ENCODE measurements at regions not wholly inside any gene's neighbourhood (a gene's known extent, or its start where the extent isn't known, plus 50 kb on each side); places are given as distances from the start of the nearest gene placed in this dataset.

DNA sequence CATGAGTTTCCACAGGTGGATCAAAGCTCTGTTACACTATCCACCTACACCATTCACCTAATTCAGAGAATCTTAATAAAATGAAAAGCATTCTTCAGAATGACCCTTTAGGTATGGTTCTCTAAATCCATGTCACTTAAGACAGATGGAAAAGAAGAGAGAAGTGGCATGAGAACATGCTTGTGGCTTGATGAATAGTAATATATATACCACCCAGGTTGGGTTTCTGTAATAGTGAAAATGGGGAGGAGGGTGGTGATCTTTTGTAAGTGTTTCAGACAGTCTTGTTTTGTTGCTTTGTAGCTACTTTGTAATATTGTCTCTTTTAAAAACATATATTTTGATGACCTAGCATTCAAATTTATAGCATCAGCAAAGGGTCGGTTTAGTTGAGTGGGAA lies 469.8 kb downstream of the USP25 start:
- Histone ChIP-seq H3K9ac (no peak overlapping the region), H2AFZ (no peak overlapping the region), H3K36me3 (ENCODE audit: low read depth) (no peaks in the 10 kb centered on the region; the same call in 1 of the 2 replicates), H3K4me3 (no peak overlapping the region), H3K27ac (no peak overlapping the region), H3F3A (ENCODE audit: insufficient read depth) (peaks cover 28% of the 10 kb centered on the region; the same call in 1 of the 2 replicates), H3K4me1 (ENCODE audit: insufficient read depth) (peaks cover 11% of the 10 kb centered on the region; the same call in 1 of the 2 replicates), H3K4me2 (ENCODE audit: unreplicated experiment) (no peak overlapping the region), H4K20me1 (ENCODE audit: insufficient read depth) (no peaks in the 10 kb centered on the region), H3K27me3 (replicated peaks; ENCODE audit: insufficient read depth) (no peaks in the 10 kb centered on the region), H3K79me2 (ENCODE audit: insufficient read depth) (peaks cover 89% of the 10 kb centered on the region), H3K9me3 (ENCODE audit: low read depth) (no peaks in the 10 kb centered on the region), H3K9me2 (ENCODE audit: insufficient read depth) (no peaks in the 10 kb centered on the region)
- 0% methylated on average over 1 of the region's 1 CpG for WGBS, 2 experiments (ENCODE audit: low coverage in 1 of 2, low lambda C conversion rate in 2 of 2, missing lambda C conversion rate in 2 of 2)
- no peak for TF ChIP-seq EZH2 (IDR thresholded peaks at IDR 0.05; ENCODE audit: insufficient read depth, poor library complexity, severe bottlenecking)
- no peak for DNase-seq
- in situ Hi-C loops (cut with MboI), result loop anchor here (10.0 kb wide), 2 partner anchors 105 to 115 kb away; no protein-coding TSS in a partner anchor

DNA sequence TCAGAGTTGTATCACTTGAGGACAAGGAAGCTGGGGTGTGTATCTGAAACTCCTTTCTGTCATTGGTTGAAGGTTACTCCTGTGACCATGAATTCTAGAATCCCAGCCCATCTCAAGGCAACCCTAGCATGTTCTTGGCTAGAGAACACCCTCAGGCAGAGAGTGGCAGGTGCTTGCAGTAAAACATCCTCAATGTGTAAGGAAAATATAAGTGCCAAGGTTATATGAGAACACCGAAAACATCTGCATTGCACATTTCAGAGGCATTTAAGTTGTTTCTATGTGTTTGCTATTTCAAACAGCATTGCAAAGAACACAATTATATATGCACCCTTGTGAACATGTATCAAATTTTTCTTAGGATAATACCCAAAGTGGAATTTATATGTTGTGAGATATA lies 471.9 kb downstream of the USP25 start:
- H3K4me1 ChIP-seq (ENCODE audit: insufficient read depth), result peaks cover 11% of the 10 kb centered on the region; the same call in 1 of the 2 replicates
- H3K27ac ChIP-seq, result no peak overlapping the region
- H4K20me1 ChIP-seq (ENCODE audit: insufficient read depth), result no peaks in the 10 kb centered on the region
- TF ChIP-seq EZH2 (IDR thresholded peaks at IDR 0.05; ENCODE audit: insufficient read depth, poor library complexity, severe bottlenecking), result no peak
- no peak for TF ChIP-seq EZH2phosphoT487 (IDR thresholded peaks at IDR 0.05; ENCODE audit: insufficient read depth, low read depth)
- WGBS, 2 experiments (ENCODE audit: low coverage in 1 of 2, low lambda C conversion rate in 2 of 2, missing lambda C conversion rate in 2 of 2), result 100% methylated on average over 1 of the region's 1 CpG
- no peak overlapping the region for H3K4me3 ChIP-seq
- in situ Hi-C loops (cut with MboI), result no loop called here
- peaks cover 7% of the 10 kb centered on the region; the same call in 1 of the 2 replicates for H3F3A ChIP-seq (ENCODE audit: insufficient read depth)
- H3K27me3 ChIP-seq (replicated peaks; ENCODE audit: insufficient read depth), result no peaks in the 10 kb centered on the region
- H3K79me2 ChIP-seq (ENCODE audit: insufficient read depth), result peaks cover 100% of the 10 kb centered on the region
- H3K9me3 ChIP-seq (ENCODE audit: low read depth), result no peaks in the 10 kb centered on the region
- H3K4me2 ChIP-seq (ENCODE audit: unreplicated experiment), result no peak overlapping the region
- no peak overlapping the region for H2AFZ ChIP-seq
- DNase-seq, result no peak
- H3K36me3 ChIP-seq (ENCODE audit: low read depth), result no peaks in the 10 kb centered on the region; the same call in 1 of the 2 replicates
- no peak overlapping the region for H3K9ac ChIP-seq
- no peaks in the 10 kb centered on the region for H3K9me2 ChIP-seq (ENCODE audit: insufficient read depth)

DNA sequence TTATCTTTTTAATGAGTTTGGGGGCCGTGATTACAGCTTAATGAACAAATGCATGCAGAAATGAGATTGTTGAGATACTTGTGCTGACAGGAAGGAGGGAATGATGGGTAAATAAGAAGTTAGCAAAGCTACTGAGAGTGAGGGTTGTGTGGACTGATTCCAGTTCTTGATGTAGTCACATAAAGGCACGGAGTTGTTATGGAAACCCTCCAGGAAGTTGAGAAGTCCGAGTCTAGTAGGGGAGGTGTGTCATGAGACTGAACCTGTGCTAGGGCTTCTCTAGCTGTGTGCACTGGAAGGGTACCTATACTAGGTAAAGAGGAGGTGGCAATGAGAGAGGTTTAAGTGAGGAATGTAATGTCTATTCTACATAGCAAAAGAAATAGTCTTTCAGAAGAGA lies 475.7 kb downstream of the USP25 start:
- Histone ChIP-seq H4K20me1 (ENCODE audit: insufficient read depth) (no peaks in the 10 kb centered on the region), H3K27me3 (replicated peaks; ENCODE audit: insufficient read depth) (no peaks in the 10 kb centered on the region), H3K9me2 (ENCODE audit: insufficient read depth) (no peaks in the 10 kb centered on the region), H3K4me3 (no peak overlapping the region), H3K36me3 (ENCODE audit: low read depth) (no peaks in the 10 kb centered on the region; the same call in 1 of the 2 replicates), H2AFZ (no peak overlapping the region), H3K9ac (no peak overlapping the region), H3K4me2 (ENCODE audit: unreplicated experiment) (no peak overlapping the region), H3F3A (ENCODE audit: insufficient read depth) (no peaks in the 10 kb centered on the region), H3K27ac (no peak overlapping the region), H3K4me1 (ENCODE audit: insufficient read depth) (no peaks in the 10 kb centered on the region), H3K9me3 (ENCODE audit: low read depth) (no peaks in the 10 kb centered on the region), H3K79me2 (ENCODE audit: insufficient read depth) (peaks cover 99% of the 10 kb centered on the region)
- TF ChIP-seq EZH2 (IDR thresholded peaks at IDR 0.05; ENCODE audit: insufficient read depth, poor library complexity, severe bottlenecking), result no peak
- TF ChIP-seq EZH2phosphoT487 (IDR thresholded peaks at IDR 0.05; ENCODE audit: insufficient read depth, low read depth), result no peak
- in situ Hi-C loops (cut with MboI), result no loop called here
- 80 to 82% methylated on average over 3 of the region's 3 CpGs for WGBS, 2 experiments (ENCODE audit: low coverage in 1 of 2, low lambda C conversion rate in 2 of 2, missing lambda C conversion rate in 2 of 2)
- no peak for DNase-seq

DNA sequence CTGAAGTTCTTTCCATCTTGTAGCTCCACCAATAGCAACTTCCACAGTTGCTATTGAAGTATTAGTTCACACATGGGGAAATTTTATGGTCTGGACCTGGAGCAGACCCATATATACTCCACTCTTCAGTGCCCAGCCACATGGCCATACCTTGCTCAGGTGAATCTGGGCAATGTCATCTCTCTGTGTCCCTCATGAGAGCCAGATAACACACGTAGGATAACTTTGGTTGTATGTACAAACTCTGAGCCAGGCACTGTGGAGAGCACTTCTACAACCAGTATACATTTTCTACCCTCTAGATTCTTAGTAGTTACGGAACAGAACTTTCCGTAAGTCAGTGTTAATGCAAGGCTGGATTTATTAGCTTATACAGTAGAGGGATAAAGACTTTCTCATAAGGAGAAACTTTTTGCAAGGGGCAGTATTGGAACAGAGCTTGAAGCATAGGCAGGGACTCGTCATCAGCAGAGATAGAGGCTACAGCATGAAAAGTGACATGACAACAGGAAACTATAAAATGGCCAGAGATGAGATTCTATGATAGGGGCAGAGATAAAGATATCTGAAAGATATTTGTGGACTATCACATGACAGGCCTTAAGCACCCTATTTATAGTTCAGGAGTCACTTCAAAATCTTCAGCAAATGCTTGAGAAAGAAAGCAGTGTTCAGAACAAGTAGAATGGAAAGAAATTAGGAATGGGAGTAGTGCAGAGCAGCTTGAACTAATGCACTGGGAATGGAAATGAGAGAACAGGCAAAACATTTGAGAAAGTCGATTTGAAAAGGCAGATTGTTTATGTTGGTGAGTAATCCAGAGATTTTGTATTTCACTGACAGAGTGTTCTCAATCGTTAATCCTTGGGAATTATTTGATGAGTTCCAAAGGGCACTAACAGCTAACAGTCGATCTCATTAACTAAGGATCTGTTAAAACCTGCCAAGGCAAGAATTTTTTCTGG lies 481.8 kb downstream of the USP25 start:
- TF ChIP-seq EZH2 (IDR thresholded peaks at IDR 0.05; ENCODE audit: insufficient read depth, poor library complexity, severe bottlenecking) (no peak), EZH2phosphoT487 (IDR thresholded peaks at IDR 0.05; ENCODE audit: insufficient read depth, low read depth) (no peak)
- peaks cover 85% of the 10 kb centered on the region for H3K79me2 ChIP-seq (ENCODE audit: insufficient read depth)
- DNase-seq, result peak; percentile 21
- H3K27ac ChIP-seq, result peak overlapping the region; percentile 13
- H3K9me3 ChIP-seq (ENCODE audit: low read depth), result no peaks in the 10 kb centered on the region
- peak overlapping the region; percentile 44 for H3K4me3 ChIP-seq
- peak overlapping the region; percentile 10; the same call in 1 of the 2 replicates for H3K9ac ChIP-seq
- no peaks in the 10 kb centered on the region for H3K36me3 ChIP-seq (ENCODE audit: low read depth)
- 51 to 53% methylated on average over 7 of the region's 7 CpGs for WGBS, 2 experiments (ENCODE audit: low coverage in 1 of 2, low lambda C conversion rate in 2 of 2, missing lambda C conversion rate in 2 of 2)
- peaks cover 10% of the 10 kb centered on the region; the same call in 1 of the 2 replicates for H3K4me1 ChIP-seq (ENCODE audit: insufficient read depth)
- peak overlapping the region; percentile 60 for H3K4me2 ChIP-seq (ENCODE audit: unreplicated experiment)
- in situ Hi-C loops (cut with MboI), result no loop called here
- H3K27me3 ChIP-seq (replicated peaks; ENCODE audit: insufficient read depth), result no peaks in the 10 kb centered on the region
- H2AFZ ChIP-seq, result peak overlapping the region; percentile 61
- H3F3A ChIP-seq (ENCODE audit: insufficient read depth), result peaks cover 14% of the 10 kb centered on the region; the same call in 1 of the 2 replicates
- 0 out of 2 replicates have a peak, but pooled peaks cover 2% of the 10 kb centered on the region for H4K20me1 ChIP-seq (ENCODE audit: insufficient read depth)
- peaks cover 8% of the 10 kb centered on the region; the same call in 1 of the 2 replicates for H3K9me2 ChIP-seq (ENCODE audit: insufficient read depth)

Measured in GM23248 (cell line).